ENCODE measurements at regions not wholly inside any gene's neighbourhood (a gene's known extent, or its start where the extent isn't known, plus 50 kb on each side); places are given as distances from the start of the nearest gene placed in this dataset.

DNA sequence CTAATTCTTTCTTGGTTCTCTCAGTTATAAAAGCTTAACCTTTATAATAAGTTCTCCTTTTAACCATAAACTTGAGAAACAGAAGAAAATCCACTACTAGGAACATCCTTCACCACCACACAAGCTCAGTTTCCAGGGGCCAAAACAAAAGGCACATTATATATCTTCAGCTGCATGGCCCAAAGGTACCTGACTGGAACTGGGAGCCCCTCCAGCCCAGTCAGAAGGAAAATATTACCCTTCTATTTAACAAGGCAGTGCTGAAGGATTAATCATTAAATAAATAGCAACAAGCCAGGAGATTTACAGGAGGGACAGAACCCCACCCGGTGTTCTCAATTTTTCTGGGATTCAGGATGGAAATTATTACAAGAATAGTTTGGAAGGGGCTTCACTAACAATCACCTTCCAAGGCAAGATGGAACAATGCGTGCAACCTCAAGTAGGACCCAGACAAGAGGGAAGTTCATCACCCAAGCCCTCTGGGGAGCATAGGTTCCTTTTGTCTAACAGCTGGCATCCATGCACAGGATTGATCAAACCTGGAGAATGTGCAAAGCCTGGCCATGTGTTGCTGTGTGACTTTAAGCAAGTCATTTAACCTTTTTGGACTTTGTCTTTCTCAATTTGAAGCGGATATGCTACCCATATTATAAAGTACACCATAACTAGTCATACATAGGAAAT is 159.6 kb upstream of the SETBP1 start:
- TF ChIP-seq, protein P1, sequence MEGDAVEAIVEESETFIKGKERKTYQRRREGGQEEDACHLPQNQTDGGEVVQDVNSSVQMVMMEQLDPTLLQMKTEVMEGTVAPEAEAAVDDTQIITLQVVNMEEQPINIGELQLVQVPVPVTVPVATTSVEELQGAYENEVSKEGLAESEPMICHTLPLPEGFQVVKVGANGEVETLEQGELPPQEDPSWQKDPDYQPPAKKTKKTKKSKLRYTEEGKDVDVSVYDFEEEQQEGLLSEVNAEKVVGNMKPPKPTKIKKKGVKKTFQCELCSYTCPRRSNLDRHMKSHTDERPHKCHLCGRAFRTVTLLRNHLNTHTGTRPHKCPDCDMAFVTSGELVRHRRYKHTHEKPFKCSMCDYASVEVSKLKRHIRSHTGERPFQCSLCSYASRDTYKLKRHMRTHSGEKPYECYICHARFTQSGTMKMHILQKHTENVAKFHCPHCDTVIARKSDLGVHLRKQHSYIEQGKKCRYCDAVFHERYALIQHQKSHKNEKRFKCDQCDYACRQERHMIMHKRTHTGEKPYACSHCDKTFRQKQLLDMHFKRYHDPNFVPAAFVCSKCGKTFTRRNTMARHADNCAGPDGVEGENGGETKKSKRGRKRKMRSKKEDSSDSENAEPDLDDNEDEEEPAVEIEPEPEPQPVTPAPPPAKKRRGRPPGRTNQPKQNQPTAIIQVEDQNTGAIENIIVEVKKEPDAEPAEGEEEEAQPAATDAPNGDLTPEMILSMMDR (conservative IDR thresholded peaks at IDR 0.05): no peak
- H3K4me3 Mint-ChIP-seq: no peak overlapping the region
- no peaks in the 10 kb centered on the region for H3K4me1 Mint-ChIP-seq (ENCODE audit: unreplicated experiment)
- no peaks in the 10 kb centered on the region for H3K36me3 Mint-ChIP-seq
- H3K9me3 Mint-ChIP-seq: no peaks in the 10 kb centered on the region
- no peak for DNase-seq (ENCODE audit: extremely low spot score, unreplicated experiment)
- H3K27me3 Mint-ChIP-seq: no peaks in the 10 kb centered on the region
- H3K27ac Mint-ChIP-seq: no peak overlapping the region

DNA sequence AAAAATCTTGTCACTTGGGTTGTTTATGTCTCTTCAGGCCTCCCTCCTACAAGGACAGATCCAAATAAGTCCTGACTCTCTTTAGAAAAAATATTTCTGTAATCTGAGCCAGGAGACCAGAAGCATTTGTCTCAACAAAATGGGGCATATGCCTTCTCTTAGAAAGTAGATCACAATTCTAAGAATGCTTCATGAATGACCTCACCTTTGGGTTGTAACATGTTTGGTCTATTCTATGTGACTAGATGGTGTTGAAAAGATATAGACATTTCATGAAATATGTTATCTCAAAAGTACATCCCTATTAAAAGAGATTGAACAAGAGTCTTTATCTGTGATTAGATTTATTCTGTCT is 159.0 kb upstream of the SETBP1 start:
- Mint-ChIP-seq H3K27me3 (peaks cover 1% of the 10 kb centered on the region), H3K4me3 (no peak overlapping the region)
- DNase-seq (ENCODE audit: extremely low spot score, unreplicated experiment): no peak

DNA sequence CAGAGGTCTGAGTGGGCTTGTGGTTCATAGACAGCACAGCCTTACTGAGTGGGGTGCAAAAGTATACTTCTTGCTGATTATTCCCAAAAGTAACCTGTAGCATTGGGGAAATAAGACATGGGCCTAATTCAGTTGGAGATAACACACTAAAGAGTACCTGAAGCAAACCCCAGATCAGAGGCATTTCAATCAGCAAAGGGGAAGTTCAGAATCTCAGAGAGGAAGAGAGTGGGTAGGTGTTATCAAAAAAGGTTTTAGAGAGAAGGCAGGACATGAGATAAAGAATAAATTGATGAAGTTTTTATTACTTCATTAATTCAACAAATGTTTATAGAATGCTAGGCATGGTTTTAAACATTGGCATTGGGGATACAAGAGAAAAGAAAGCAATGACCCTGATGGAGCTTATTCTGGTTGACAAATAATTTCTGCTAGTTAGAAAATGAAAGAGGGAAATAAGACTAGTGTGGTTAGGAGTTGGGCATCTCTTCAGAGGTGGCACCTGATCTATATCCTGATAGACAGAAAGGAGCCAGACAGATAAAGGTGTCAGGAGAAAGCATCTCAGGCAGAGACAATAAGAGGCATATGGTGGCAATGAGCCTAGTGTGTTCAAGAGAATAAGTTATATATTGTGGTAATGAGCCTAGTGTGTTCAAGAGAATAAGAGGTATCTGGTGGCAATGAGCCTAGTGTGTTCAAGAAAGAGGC is 153.8 kb upstream of the SETBP1 start:
- no peak overlapping the region for H3K27ac Mint-ChIP-seq
- H3K36me3 Mint-ChIP-seq: no peaks in the 10 kb centered on the region
- H3K9me3 Mint-ChIP-seq: no peaks in the 10 kb centered on the region
- H3K4me3 Mint-ChIP-seq: no peak overlapping the region
- peaks cover 14% of the 10 kb centered on the region for H3K27me3 Mint-ChIP-seq
- TF ChIP-seq, protein P1 (conservative IDR thresholded peaks at IDR 0.05): no peak
- no peaks in the 10 kb centered on the region for H3K4me1 Mint-ChIP-seq (ENCODE audit: unreplicated experiment)
- DNase-seq (ENCODE audit: extremely low spot score, unreplicated experiment): no peak

More for the DNA sequence above, 159.0 kb upstream of the SETBP1 start:
- no peaks in the 10 kb centered on the region for H3K4me1 Mint-ChIP-seq (ENCODE audit: unreplicated experiment)
- H3K36me3 Mint-ChIP-seq: no peaks in the 10 kb centered on the region
- TF ChIP-seq, protein P1 (conservative IDR thresholded peaks at IDR 0.05): no peak
- no peaks in the 10 kb centered on the region for H3K9me3 Mint-ChIP-seq
- no peak overlapping the region for H3K27ac Mint-ChIP-seq

DNA sequence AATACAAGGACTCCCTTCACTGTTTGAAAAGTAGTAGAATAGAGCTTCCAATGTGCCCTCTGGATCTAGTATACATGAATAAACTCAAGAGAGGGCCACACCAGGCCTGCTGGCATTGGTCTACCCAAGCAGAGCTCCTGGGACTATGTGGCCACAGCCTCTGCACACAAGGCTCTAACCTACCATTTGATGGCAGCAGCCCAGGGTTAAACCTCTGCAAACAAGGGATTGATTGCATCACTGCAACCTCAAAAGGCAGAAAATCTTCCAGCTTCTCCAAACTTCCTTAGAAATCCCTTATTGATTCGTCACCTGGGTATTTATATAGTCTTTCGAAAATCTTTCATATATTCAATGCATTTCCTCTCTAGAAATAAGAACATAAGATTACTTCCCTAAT is 147.6 kb upstream of the SETBP1 start:
- Mint-ChIP-seq H3K4me1 (ENCODE audit: unreplicated experiment) (peaks cover 5% of the 10 kb centered on the region), H3K4me3 (no peak overlapping the region), H3K36me3 (no peaks in the 10 kb centered on the region), H3K9me3 (no peaks in the 10 kb centered on the region), H3K27me3 (peaks cover 27% of the 10 kb centered on the region), H3K27ac (no peak overlapping the region)
- no peak for DNase-seq (ENCODE audit: extremely low spot score, unreplicated experiment)
- TF ChIP-seq, protein P1 (conservative IDR thresholded peaks at IDR 0.05): no peak

DNA sequence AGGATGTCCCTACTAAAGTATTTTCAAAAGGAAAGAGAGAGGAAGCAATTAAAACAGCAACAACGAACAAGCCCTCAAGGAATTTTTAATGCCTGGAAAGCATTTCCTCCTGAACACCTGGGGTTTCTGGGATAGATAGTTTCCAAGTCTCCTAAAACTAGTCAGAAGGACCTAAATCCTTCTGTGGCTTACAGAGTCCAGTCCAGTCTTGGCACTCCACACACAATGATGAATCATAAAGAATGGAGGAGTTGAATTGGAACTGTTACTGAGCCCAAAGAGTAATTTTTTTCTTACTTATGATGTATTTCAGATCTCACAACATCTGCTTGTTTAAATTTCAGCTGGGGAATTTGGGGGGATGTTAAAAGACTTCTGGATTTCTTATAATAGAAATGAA is 144.6 kb upstream of the SETBP1 start:
- Mint-ChIP-seq H3K4me1 (ENCODE audit: unreplicated experiment) (peaks cover 5% of the 10 kb centered on the region), H3K27me3 (peaks cover 25% of the 10 kb centered on the region), H3K4me3 (no peak overlapping the region), H3K36me3 (no peaks in the 10 kb centered on the region), H3K27ac (no peak overlapping the region), H3K9me3 (no peaks in the 10 kb centered on the region)
- TF ChIP-seq, protein P1 (conservative IDR thresholded peaks at IDR 0.05): no peak
- no peak for DNase-seq (ENCODE audit: extremely low spot score, unreplicated experiment)
